ENCODE measurements at regions not wholly inside any gene's neighbourhood (a gene's known extent, or its start where the extent isn't known, plus 50 kb on each side); places are given as distances from the start of the nearest gene placed in this dataset.

DNA sequence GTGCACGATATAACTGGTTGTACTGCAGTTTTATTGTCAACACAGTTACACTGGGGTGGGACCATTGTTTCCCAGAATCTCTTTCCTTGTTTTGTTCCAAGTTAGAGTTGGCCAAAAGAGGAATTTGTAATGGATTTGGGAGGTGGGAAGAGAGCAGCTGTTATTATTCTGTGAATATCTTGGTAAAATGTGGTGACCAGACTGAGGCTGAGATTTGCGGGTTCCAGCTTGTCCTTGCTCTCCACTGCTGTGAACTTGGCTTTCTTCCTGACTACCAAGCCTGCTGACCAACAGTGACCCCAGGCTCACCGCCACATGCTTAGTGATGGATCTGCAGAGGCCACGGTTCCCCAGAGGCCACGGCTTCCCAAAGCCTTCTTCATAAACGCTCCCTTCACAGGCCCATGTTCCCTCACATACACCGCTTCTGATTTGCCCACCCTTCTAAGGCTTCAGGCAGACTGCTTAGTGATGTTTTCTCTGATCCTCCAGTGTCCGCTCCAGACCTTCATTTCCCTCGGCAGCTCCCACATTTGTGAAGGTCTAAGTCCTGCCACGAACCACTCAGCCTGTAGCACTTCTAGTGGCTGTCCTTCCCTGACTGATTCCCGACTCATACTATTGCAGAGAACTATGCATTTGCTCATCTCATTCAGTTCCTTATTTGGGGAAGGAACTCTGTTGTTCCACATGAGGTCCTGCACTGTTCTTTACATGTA is 525.5 kb upstream of the RGMA start:
- DNase-seq: no peak

DNA sequence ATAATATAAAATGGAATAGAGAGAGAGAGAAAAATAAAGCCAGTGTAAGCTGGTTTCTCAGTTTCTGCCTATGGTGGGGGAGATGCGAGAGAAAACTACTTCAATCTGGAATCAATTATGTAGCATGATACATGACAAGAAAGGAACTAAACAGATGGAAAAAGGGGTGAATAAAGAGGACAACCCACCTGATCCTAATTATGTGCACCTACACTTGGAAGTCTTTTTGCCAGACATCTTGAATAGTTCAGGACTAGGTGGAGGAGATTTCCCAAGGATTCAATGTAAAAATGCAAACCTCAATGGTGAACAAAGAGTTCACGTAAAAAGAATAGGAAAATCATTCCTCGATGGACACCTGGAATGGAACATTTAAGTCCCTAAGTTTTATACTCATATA is 524.4 kb upstream of the RGMA start:
- no peak for DNase-seq

- no peak for DNase-seq
Measured at GRCh38 chr15:93612953-93613352, 523.9 kb upstream of the RGMA start.

GRCh38 chr15:93610944-93611343 is 521.9 kb upstream of the RGMA start:
- no peak for DNase-seq

GRCh38 chr15:93608643-93609148 is 519.7 kb upstream of the RGMA start:
- no peak for DNase-seq

DNA sequence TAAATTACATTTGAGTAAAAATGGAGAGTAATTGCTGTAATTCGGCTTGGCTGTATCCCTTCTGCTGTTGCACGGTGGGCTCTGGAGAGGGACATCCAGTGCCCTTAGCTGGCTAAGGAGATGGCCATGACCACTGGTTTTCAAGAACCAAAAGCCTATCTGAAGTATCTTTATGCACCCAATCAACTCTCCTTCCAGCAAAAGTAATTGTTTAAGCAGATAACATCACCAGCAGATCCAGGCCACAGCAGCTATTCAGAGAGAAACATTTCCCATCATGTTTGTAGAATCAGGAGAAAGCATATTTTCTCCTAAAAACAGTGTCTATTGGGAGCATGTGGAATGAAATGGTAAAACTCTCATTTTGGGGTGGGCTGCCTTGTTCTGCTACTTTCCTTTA is 514.5 kb upstream of the RGMA start:
- DNase-seq: no peak

- DNase-seq: no peak
Measured at GRCh38 chr15:93587059-93587521, 498.1 kb upstream of the RGMA start.

DNA sequence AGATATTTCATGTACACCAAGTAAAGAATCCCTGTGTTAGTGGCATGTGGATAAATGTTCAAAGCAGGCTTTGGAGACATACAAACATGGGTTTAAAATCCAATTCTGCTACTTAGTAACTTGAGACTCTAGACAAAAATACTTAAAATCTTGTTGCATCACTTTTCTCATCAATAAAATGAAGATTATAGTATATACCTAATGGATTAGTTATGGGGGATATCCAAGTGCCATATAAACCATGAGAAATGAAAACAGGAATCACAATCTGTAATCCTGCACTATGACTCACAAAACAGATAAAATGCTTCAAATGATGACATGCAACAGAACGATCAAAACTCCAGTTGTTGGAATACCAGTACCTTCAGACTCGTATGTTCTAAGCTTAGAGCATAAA is 496.0 kb upstream of the RGMA start:
- DNase-seq: no peak

- DNase-seq: no peak
Measured at GRCh38 chr15:93583968-93584367, 495.0 kb upstream of the RGMA start.

DNA sequence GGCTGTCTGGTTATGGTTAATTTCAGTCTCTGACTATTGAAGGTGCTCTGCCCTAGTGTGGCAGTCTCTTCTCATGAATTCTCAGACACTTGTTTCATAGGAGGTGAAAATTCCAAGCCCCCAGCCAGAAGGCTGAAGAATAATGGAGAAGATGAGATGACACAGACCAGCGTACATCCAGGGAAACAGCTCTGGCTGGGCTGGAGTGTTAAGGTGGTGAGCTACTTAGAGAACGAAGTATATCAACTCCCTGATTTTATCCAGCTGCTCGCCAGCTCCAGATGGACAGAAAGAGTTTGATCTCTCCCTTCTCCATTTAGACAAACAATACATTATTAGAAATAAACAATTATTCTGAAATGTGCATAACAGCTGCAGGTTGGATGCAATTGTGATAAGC is 494.5 kb upstream of the RGMA start:
- DNase-seq: no peak

DNA sequence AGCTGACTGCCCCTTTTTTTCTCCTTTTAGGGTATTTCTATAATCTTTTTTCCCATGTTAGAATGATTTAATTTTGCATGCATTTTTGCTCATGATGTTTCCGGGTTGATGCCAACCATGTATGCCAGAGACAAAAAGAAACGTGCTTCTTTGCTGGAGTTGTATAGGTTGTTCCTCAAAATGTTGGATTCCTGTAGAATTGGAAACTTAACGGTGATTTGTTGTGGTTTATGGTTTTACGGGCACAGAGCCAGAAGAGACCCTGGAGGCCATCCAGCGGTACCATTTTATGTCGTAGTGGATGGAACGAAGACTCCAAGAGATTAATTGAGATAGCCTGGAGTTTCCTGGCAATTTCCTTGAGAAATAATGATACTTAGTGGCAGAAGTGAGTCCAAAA is 481.5 kb upstream of the RGMA start:
- DNase-seq: no peak

GRCh38 chr15:93566762-93567161 is 477.8 kb upstream of the RGMA start:
- DNase-seq: peak; percentile 8

- DNase-seq: no peak
Measured at GRCh38 chr15:93565201-93565600, 476.2 kb upstream of the RGMA start.

DNA sequence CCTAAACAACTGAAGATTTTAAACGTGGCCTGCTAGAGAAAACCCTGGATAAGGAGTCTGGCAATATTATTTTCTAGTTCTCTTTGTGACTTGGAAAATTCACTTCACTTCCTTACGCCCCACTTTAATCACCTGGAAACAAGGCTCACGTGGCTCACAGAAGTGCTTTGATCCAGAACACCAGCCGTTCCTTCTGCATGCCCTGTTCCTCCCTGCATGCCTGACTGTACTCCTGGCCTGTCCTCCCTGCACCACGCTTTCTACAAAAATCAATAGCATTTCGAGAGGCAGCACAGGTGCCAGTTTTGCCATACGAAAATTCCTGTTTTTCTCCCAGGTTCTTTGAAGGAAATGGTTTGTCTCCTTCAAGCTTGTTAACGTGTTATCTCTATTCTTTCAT is 474.2 kb upstream of the RGMA start:
- no peak for DNase-seq

DNA sequence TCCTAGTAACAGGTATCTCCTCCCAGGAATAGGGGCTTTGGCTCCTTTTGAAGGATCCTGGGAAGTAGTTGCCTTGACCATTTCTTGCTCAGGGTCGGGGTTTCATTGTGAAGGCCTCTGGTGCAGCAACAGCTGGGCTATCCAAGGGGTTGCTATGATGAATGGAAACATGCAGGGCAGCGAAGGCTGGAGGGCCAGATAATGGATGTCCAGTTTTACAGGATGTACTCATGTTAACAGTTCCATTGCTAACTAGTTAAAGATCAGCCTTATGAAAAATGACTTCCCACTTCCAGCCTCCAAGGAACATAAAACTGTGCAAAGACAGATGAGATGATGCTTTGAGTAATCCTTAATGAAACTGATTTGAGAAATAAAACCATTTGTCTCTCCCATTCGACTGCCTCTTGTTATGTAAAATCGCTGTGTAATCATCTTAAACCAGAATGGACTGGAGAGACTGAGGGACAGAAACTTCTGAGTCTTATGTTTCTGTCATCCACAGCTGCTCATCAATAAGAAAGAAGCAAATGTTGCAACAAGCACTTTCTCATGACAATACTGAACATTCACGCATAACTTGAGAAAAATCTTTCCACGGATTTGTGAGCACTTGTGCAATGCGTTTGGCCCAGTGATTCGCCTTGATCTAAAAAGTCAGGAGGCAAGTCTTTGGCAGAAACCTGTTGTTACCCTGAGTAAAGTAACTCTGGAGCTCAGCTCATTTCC is 473.5 kb upstream of the RGMA start:
- DNase-seq: no peak

- no peak for DNase-seq
Measured at GRCh38 chr15:93557696-93558095, 468.7 kb upstream of the RGMA start.

DNA sequence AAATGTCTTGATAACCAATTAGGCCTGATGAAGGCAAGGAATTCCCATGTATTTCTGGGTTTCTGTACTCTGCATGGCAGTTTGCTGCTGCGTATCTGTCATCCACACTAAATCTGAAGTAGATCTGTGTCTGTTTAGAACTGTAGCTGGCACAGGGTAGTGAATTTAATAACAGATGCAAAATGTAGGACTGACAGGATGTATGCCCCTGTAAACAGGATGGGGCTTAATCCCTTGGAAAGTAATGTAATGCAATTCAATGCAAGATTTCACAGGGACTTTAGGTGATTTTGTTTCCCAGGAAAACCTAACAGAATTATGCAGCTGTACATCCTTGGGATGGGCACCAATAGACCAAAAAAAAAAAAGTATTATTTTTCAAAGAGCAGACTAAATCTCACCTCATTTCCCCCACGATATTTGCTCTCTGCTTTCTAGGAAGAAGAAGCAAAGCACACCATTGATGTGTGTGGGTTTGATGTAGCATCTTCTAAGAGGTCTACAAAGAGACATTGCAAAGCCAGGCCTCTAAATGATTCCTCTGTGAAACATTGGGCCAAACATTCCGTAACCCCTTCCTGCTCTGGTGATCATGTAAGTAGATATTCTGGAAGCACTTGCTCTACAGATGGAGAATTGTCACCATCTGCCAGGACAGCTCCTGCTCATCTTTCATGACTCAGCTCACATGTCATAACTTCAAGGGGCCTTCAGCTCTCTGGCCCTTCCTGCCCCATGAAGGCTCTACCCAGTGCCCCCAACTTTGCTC is 464.3 kb upstream of the RGMA start:
- no peak for DNase-seq

DNA sequence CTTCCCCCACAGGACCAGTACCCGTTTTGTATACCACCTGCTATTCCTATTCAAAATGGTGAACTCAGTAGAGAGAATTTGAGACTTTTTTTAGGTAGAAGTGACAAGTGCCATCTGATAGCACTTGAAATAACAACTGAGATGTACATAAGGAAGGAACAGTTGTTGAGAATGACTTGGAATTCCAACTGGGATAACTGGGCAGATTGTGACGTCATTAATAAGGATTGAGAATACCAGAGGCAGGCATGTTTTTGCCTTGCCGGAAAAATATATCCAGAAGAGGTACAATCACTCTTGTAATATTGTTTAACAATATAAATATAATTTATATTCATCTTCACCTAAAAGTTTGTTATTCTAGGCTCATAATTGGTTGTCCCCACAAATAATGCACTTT is 454.1 kb upstream of the RGMA start:
- DNase-seq: no peak

DNA sequence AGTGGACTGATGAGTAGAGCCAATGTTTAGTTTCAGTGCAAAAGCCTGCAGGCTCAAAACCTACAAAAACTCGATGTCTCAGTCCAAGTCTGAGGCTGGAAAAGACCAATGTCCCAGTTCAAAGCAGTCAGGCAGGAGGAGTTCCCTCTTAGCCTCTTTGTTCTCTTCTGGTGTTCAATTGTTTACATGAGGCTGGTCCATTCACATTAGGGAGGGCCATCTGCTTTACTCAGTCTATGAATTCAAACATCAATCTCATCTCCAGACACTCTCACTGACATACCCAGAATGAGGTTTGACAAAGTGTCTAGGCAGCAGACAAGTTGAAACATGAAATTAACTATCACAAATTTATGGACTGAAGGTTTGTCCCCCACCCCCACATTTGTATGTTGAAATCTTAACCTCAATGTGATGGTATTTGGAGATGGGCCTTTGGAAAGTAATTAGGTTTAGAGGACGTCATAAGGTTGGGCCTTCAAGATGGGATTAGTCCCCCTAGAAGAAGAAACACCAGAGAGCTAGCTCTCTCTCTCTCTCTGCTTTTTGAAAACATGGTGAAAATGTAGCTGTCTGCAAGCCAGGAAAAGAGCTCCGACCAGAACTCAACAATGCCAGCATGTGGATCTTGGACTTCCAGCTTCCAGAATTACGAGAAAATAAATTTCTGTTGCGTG is 438.5 kb upstream of the RGMA start:
- peak; percentile 27 for DNase-seq

GRCh38 chr15:93524432-93524831 is 435.4 kb upstream of the RGMA start:
- DNase-seq: no peak

- DNase-seq: no peak
Measured at GRCh38 chr15:93523481-93523880, 434.5 kb upstream of the RGMA start.

DNA sequence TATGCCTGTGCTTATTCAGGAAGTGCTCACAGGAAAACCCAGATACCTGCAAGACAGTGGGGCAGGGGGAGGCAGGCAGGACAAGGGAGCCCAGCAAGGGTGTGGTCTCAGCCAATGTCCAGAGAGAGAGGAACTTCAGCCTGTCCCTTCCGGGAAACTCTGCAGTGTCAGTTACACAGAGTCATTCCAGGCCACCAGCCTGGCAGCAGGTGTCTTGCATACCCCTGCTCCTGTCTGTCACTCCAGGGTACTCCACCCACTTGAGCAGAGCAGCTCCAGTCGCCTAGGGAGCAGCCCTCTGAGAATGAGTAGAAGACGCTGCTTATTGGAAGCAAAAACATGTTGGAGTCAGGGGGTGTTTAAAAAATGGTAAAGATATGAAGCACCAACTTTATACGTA is 431.2 kb upstream of the RGMA start:
- no peak for DNase-seq

DNA sequence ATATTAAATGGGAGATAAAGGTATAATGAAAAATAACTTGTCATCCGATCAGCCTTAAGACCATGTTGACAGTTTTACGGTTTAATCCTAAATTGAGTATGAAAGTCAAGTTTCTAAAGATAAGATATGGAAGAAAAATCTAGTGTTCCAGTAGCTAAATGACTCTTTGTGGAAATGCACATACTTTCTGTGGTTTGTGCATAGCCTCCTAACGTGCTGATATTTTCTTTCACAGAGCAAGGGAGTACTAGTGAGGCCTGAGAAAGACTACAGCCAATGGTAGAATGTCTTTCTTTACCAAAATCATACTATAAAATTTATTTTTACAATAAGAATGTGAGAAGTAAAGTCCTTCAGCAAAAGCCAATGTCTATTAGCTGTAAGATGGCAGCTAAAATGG is 430.6 kb upstream of the RGMA start:
- no peak for DNase-seq

All from NCI-H748 treated with DMSO at 0.1 percent for 48 hours (cell line).